CD4-positive, alpha-beta T cell (primary cell): ENCODE measurements at regions not wholly inside any gene's neighbourhood (a gene's known extent, or its start where the extent isn't known, plus 50 kb on each side); places are given as distances from the start of the nearest gene placed in this dataset.

Experiments used
- ATAC-seq: fragments of 200-7000 bp; cut with Tn5 transposase; one replicate; pipeline ENCODE4 v1.10.0; 2022; ENCODE audit warnings: mild to moderate bottlenecking; ENCODE audit not compliant: poor library complexity
- CTCF ChIA-PET: fragments of 350-600 bp; sonication (Branson Sonifier 250); formaldehyde crosslinking; loops from one replicate; lab custom pipeline; 2021; ENCODE audit warnings: antibody characterized with exemption, inconsistent platforms; lab: Charles Lee
- POLR2A ChIA-PET: fragments of 350-600 bp; sonication (Branson Sonifier 250); formaldehyde crosslinking; loops from one replicate; lab custom pipeline; 2021; ENCODE audit warnings: antibody characterized with exemption, inconsistent platforms; lab: Charles Lee
- DNase-seq, 14 experiments: peaks; one replicate each; pipeline ENCODE4 v3.0.0-alpha.2; 2013 to 2020; ENCODE audit warnings: mixed read lengths in 2 of 14
- H3K27ac ChIP-seq, 2 donors: one replicate each; pipeline versions ENCODE4 v1.5.1 to v1.7.0; 2013; ENCODE audit warnings: low read length in 2 of 2, low read depth in 1 of 2, mild to moderate bottlenecking in 1 of 2
- H3K27me3 ChIP-seq, 2 experiments: 1 replicate in 1 of 2; 2 replicates in 1 of 2; pipeline versions ENCODE4 v1.6.1 to v1.7.0; 2013; ENCODE audit warnings: low read length in 2 of 2, control low read depth in 1 of 2, mild to moderate bottlenecking in 1 of 2, moderate library complexity in 1 of 2; ENCODE audit not compliant: insufficient read depth in 2 of 2, control insufficient read depth in 1 of 2
- H3K36me3 ChIP-seq: one replicate; pipeline ENCODE4 v1.6.1; 2013; ENCODE audit warnings: low read length, control low read depth; ENCODE audit not compliant: insufficient read depth
- H3K4me1 ChIP-seq: one replicate; pipeline ENCODE4 v1.6.1; 2013; ENCODE audit warnings: low read length, control low read depth; ENCODE audit not compliant: insufficient read depth
- H3K4me3 ChIP-seq: one replicate; pipeline ENCODE4 v1.5.1; 2013; ENCODE audit warnings: mild to moderate bottlenecking, low read length, moderate library complexity
- H3K9me3 ChIP-seq, 2 experiments: 1 replicate in 1 of 2; 2 replicates in 1 of 2; pipeline versions ENCODE4 v1.6.1 to v1.7.0; 2013; ENCODE audit warnings: low read length in 2 of 2, mild to moderate bottlenecking in 2 of 2, control low read depth in 1 of 2, moderate library complexity in 1 of 2; ENCODE audit not compliant: control insufficient read depth in 1 of 2, insufficient read depth in 1 of 2
- H3K27ac Mint-ChIP-seq: one replicate; pipeline ENCODE4 v1.8.0; 2020; ENCODE audit warnings: mixed read lengths
- H3K27me3 Mint-ChIP-seq: one replicate; pipeline ENCODE4 v1.8.0; 2021; ENCODE audit warnings: mixed read lengths
- H3K36me3 Mint-ChIP-seq: one replicate; pipeline ENCODE4 v1.8.0; 2021; ENCODE audit warnings: low read depth, mixed read lengths
- H3K4me1 Mint-ChIP-seq: one replicate; pipeline ENCODE4 v1.8.0; 2021; ENCODE audit warnings: low read depth, mixed read lengths
- H3K4me3 Mint-ChIP-seq: one replicate; pipeline ENCODE4 v1.8.0; 2020; ENCODE audit warnings: mild to moderate bottlenecking, mixed read lengths
- H3K9me3 Mint-ChIP-seq: one replicate; pipeline ENCODE4 v1.8.0; 2020; ENCODE audit warnings: mixed read lengths
- CTCF ChIP-seq: fragments of 200-600 bp; IDR thresholded peaks from one replicate; pipeline ENCODE4 v1.8.0; 2022; ENCODE audit warnings: antibody characterized with exemption, mild to moderate bottlenecking
- intact Hi-C, 2 experiments: fragments of 100-400 bp; cut with DNase I in 1 of 2; cut with micrococcal nuclease in 1 of 2; formaldehyde crosslinking; loops; one replicate each; pipeline versions ENCODE4 v1.15.1 to v1.9.0; 2023 to 2025; cut with DNase I, micrococcal nuclease

GRCh38 chr6:15829156-15829555 is 166.3 kb upstream of the DTNBP1 start:
- no peaks in the 10 kb centered on the region for H3K27me3 ChIP-seq
- H3K27ac Mint-ChIP-seq = no peak overlapping the region
- POLR2A ChIA-PET = no interaction called here

GRCh38 chr6:15827496-15828255 is 164.8 kb upstream of the DTNBP1 start:
- no peaks in the 10 kb centered on the region for H3K36me3 Mint-ChIP-seq
- CTCF ChIA-PET = no interaction called here
- Histone ChIP-seq H3K9me3 (no peaks in the 10 kb centered on the region), H3K4me1 (no peaks in the 10 kb centered on the region), H3K36me3 (no peaks in the 10 kb centered on the region), H3K4me3 (no peak overlapping the region), H3K27ac (no peak overlapping the region), H3K27me3 (no peaks in the 10 kb centered on the region)
- H3K9me3 Mint-ChIP-seq = no peaks in the 10 kb centered on the region
- H3K4me1 Mint-ChIP-seq = no peaks in the 10 kb centered on the region
- POLR2A ChIA-PET = no interaction called here
- ATAC-seq (no peak), DNase-seq (no peak)
- no peak overlapping the region for H3K4me3 Mint-ChIP-seq
- peaks cover 21% of the 10 kb centered on the region for H3K27me3 Mint-ChIP-seq
- intact Hi-C loops = no loop called here
- TF ChIP-seq CTCF = no peak
- no peak overlapping the region for H3K27ac Mint-ChIP-seq

More at GRCh38 chr6:15829156-15829555, 166.3 kb upstream of the DTNBP1 start:
- Histone ChIP-seq H3K36me3 (no peaks in the 10 kb centered on the region), H3K27ac (no peak overlapping the region), H3K4me1 (no peaks in the 10 kb centered on the region), H3K4me3 (no peak overlapping the region), H3K9me3 (no peaks in the 10 kb centered on the region)
- no peak for ATAC-seq
- peaks cover 13% of the 10 kb centered on the region for H3K27me3 Mint-ChIP-seq
- CTCF ChIA-PET = no interaction called here
- no peak overlapping the region for H3K4me3 Mint-ChIP-seq
- H3K4me1 Mint-ChIP-seq = no peaks in the 10 kb centered on the region
- DNase-seq = no peak
- no peaks in the 10 kb centered on the region for H3K9me3 Mint-ChIP-seq
- no peak for TF ChIP-seq CTCF
- intact Hi-C loops = no loop called here
- H3K36me3 Mint-ChIP-seq = no peaks in the 10 kb centered on the region

DNA sequence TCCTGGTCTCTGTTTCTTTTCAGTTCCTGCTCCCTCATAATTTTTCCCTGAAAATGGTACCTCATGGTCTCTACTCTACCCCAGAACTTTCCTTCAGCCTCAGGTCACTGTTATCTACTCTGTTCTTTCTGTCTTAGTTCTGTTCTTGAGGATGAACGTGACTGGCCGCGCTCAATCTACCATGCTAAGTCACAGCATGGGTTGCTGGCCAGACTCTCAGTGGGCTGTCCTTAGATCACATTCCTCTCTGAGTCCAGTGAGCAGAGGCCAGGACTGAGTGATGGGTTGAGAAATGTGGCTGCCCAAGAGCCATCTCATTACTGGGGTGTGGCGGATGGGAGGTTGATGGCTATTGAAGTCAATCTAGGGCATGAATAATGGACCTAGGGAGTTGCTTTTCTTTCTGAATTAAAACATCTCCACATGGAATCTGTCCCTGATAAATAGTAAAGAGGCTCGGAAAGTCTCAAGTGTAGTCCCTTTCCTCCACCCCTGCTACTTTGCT is 164.0 kb upstream of the DTNBP1 start:
- H3K27me3 Mint-ChIP-seq = peaks cover 21% of the 10 kb centered on the region
- ChIA-PET CTCF (no interaction called here), POLR2A (no interaction called here)
- Histone ChIP-seq H3K27me3 (peaks cover 0 to 5% of the 10 kb centered on the region in 2 experiments), H3K27ac (no peak overlapping the region), H3K9me3 (no peaks in the 10 kb centered on the region), H3K36me3 (no peaks in the 10 kb centered on the region), H3K4me3 (no peak overlapping the region), H3K4me1 (no peaks in the 10 kb centered on the region)
- no peaks in the 10 kb centered on the region for H3K9me3 Mint-ChIP-seq
- ATAC-seq (no peak), DNase-seq (no peak)
- no peaks in the 10 kb centered on the region for H3K4me1 Mint-ChIP-seq
- no peak overlapping the region for H3K27ac Mint-ChIP-seq
- TF ChIP-seq CTCF = no peak
- intact Hi-C loops = no loop called here
- no peak overlapping the region for H3K4me3 Mint-ChIP-seq
- H3K36me3 Mint-ChIP-seq = no peaks in the 10 kb centered on the region
